GM12875 (cell line): ENCODE measurements at regions not wholly inside any gene's neighbourhood (a gene's known extent, or its start where the extent isn't known, plus 50 kb on each side); places are given as distances from the start of the nearest gene placed in this dataset.
"Not testable (repeated sequence)": the region's sequence is repeated elsewhere in the genome, so short reads cannot be mapped to it uniquely, and the experiment has no call there.

Experiments used
- H3K4me3 ChIP-seq: one replicate; pipeline ENCODE4 v1.5.1; 2011; ENCODE audit warnings: low read depth, low read length, control low read depth
- TF ChIP-seq, protein P1 (sequence below): IDR thresholded peaks from 2 replicates; pipeline ENCODE4 v1.5.1; 2011; ENCODE audit warnings: low read depth, mild to moderate bottlenecking, control low read depth, inconsistent platforms, low read length, moderate library complexity, borderline replicate concordance; ENCODE audit not compliant: insufficient read depth

DNA sequence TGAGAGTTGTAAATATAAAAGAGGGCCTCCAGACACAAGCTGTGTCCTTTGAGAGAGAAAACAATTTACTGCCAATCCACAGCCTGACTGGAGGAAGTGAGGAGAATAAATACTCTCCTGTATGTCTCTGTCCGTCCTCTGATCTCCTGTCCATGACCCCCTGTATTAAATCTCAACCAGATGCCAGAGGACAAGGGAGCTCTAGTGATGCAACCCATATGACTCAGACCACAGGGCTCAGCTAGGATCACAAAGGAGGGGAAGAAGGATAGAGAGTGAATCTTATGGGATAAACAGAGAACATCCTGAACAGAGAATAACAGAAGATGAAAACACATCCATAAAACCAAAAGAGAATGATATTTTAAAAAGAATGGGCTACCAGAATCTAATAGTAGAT is 482.6 kb downstream of the PLOD2 start:
- TF ChIP-seq, protein P1, sequence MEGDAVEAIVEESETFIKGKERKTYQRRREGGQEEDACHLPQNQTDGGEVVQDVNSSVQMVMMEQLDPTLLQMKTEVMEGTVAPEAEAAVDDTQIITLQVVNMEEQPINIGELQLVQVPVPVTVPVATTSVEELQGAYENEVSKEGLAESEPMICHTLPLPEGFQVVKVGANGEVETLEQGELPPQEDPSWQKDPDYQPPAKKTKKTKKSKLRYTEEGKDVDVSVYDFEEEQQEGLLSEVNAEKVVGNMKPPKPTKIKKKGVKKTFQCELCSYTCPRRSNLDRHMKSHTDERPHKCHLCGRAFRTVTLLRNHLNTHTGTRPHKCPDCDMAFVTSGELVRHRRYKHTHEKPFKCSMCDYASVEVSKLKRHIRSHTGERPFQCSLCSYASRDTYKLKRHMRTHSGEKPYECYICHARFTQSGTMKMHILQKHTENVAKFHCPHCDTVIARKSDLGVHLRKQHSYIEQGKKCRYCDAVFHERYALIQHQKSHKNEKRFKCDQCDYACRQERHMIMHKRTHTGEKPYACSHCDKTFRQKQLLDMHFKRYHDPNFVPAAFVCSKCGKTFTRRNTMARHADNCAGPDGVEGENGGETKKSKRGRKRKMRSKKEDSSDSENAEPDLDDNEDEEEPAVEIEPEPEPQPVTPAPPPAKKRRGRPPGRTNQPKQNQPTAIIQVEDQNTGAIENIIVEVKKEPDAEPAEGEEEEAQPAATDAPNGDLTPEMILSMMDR, result no peak

DNA sequence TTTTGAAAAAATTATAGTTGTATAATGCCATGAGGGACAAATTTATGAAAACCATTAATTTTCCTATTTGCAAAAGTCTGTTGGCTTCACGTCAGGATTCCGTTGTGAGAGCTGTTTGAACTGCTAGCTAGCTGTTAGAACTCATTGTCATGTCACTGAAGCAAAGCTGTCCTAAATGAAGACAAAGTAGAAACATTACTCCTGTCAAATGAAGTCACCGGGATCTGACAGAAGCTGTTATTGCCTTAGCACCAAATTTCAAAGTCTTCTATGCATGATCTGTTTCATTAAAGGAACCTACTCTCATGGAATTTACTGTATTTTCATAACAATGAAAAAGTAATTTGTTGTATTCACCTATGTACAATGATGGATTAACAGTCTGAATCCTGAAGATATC is 479.8 kb downstream of the PLOD2 start:
- H3K4me3 ChIP-seq, result no peak overlapping the region
- TF ChIP-seq, protein P1, result no peak

More for the DNA sequence above, 482.6 kb downstream of the PLOD2 start:
- no peak overlapping the region for H3K4me3 ChIP-seq

DNA sequence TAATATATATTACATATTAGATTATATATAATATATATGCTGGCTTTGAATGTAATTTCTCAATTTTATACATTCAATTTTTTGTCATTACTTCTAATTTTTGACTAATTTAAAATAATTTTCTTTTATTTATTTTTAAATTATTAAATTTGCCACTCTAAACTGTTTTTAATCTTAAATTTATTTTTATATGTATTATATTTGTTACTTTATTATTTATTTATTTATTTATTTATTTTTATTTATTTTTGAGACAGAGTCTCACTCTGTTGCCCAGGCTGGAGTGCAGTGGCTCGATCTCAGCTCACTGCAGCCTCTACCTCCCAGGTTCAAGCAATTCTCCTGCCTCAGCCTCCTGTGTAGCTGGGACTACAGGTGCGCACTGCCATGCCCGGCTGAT is 473.0 kb downstream of the PLOD2 start:
- H3K4me3 ChIP-seq, result not testable (repeated sequence)

DNA sequence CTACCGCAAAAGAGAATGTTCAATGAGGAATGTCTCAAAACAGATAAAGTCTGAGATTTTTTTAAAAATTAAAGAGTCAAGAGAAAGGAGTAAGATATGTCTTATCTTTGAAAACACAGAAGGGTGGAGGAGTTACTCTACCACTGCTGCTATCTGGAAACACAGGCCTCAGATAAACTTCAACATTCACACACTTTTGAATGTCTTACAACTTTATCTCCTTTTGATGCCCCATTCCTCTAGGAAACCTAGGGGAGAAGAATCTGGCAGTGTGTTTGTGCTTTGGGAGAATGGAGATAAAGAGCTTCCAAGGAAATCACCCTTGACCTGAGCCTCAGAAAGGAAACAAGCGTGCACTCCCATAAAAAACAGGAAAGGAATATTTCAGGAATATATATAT is 468.2 kb downstream of the PLOD2 start:
- TF ChIP-seq, protein P1, result no peak
- no peak overlapping the region for H3K4me3 ChIP-seq

DNA sequence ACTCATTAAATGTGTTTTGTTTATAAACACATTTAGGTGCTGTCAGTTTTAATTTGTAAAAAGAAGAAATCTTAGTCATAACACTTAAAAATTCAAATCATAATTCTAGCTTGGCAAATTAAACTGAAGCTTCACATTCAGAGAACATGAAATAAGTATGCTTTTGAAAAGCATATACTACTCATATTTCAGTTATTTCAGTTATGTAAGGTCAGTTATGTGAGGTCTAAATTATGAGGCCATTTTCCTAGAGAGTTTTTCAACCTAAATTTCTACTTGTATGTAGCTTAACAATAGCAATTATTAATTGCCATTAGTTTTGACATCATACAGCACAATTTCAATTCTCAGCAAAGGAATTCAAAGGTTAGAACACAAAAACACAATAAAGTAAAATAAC is 465.0 kb downstream of the PLOD2 start:
- no peak overlapping the region for H3K4me3 ChIP-seq
- TF ChIP-seq, protein P1, result no peak

DNA sequence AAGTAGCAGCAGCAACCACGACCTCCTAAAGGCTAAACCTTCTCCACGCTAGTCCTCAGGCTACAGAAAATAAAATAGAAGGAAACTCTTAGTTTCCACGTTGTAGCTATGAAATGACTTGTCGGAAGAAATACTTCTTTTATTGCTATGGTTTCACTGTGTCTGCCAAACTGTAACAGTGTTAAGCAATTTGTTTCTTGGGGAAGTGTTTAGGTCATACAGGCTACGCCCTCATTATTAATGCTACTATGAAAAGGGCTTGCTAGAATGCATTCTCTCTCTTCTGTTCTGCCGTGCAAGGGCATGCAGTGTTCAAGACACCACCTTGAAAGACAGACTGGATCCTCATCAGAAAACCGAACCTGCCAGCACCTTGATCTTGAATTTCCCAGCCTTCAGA is 462.7 kb downstream of the PLOD2 start:
- TF ChIP-seq, protein P1, result no peak
- H3K4me3 ChIP-seq, result no peak overlapping the region

DNA sequence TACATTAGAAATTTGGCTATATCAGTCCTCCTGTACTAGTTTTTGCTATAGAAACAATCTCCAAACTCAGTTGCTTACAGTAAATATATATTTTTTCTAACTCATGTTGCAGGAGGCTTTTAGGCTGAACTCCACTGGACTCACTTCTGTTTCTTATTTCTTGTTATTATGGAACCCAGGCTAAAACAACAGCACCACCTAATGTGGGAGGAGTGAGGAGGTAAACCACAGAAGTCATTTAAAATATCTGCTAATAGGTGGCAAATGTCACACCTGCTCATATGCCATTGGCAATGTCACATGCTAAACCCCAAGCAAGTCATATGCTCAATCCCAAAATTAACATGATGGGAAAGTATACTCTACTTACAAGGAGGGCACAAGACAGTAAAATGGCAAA is 462.2 kb downstream of the PLOD2 start:
- TF ChIP-seq, protein P1, result no peak
- H3K4me3 ChIP-seq, result no peak overlapping the region

DNA sequence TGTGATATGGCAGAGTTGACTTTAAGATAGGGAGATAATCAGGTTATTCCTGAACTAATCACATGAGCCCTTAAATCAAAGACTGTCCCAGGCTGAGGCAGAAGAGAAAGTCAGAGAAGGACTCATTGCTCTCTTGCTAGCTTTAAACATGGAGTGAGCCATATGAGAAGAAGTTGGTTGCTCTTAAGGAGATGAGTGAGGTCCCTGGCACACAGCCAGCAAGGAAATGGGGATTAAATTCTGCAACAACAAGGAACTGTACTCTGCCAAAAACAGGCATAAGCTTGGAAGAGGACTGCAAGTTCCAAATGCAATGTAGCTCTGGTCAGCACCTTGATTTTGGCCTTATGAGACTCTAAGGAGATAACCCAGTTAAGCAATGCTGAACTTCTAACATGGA is 457.0 kb downstream of the PLOD2 start:
- H3K4me3 ChIP-seq, result no peak overlapping the region
- TF ChIP-seq, protein P1, result no peak

DNA sequence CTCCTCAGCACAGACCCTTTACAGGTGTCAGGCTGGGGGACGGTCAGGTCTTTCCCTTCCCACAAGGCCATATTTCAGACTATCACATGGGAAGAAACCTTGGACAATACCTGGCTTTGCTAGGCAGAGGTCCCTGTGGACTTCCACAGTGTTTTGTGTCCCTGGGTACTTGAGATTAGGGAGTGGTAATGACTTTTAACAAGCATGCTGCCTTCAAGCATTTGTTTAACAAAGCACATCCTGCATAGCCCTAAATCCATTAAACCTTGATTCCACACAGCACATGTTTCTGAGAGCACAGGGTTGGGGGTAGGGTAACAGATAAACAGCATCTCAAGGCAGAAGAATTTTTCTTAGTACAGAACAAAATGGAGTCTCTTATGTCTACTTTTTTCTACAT is 451.2 kb downstream of the PLOD2 start:
- not testable (repeated sequence) for H3K4me3 ChIP-seq
